GM13977 (cell line): ENCODE measurements at regions not wholly inside any gene's neighbourhood (a gene's known extent, or its start where the extent isn't known, plus 50 kb on each side); places are given as distances from the start of the nearest gene placed in this dataset.

Experiments
- DNase-seq: peaks from one replicate; pipeline ENCODE4 v3.0.0; 2012; ENCODE audit warnings: low spot score
- CTCF ChIP-seq: IDR thresholded peaks from 2 replicates; pipeline ENCODE4 v1.5.1; 2012; ENCODE audit warnings: mild to moderate bottlenecking, control low read depth; ENCODE audit not compliant: insufficient read depth; ENCODE audit errors: extremely low read depth, missing control alignments
- in situ Hi-C: fragments of 300-500 bp; cut with MboI; formaldehyde crosslinking; loops from one replicate; pipeline ENCODE4 v1.12.0; 2022; ENCODE audit warnings: low sequenced_read_pairs, low pct_unique_long_range_greater_than_20kb, mixed read lengths, inconsistent platforms; ENCODE audit not compliant: unreplicated experiment

GRCh38 chr22:48336339-48337060 lies 1491.2 kb downstream of the BRD1 start:
- DNase-seq, result no peak
- in situ Hi-C loops, result no loop called here
- TF ChIP-seq CTCF, result no peak

- no peak for DNase-seq
- TF ChIP-seq CTCF, result no peak
- in situ Hi-C loops, result no loop called here
Observed at GRCh38 chr22:48335442-48336139, 1492.1 kb downstream of the BRD1 start.

GRCh38 chr22:48334971-48335370 lies 1492.7 kb downstream of the BRD1 start:
- no peak for DNase-seq
- in situ Hi-C loops, result no loop called here
- TF ChIP-seq CTCF, result no peak

- in situ Hi-C loops, result no loop called here
- TF ChIP-seq CTCF, result no peak
- no peak for DNase-seq
Observed at GRCh38 chr22:48333816-48334735, 1493.6 kb downstream of the BRD1 start.

GRCh38 chr22:48333323-48333763 lies 1494.3 kb downstream of the BRD1 start:
- in situ Hi-C loops, result no loop called here
- TF ChIP-seq CTCF, result no peak
- DNase-seq, result no peak
